ENCODE measurements at regions not wholly inside any gene's neighbourhood (a gene's known extent, or its start where the extent isn't known, plus 50 kb on each side); places are given as distances from the start of the nearest gene placed in this dataset.

GRCh38 chr3:54062546-54062945 lies 59.8 kb upstream of the CACNA2D3 start:
- TF ChIP-seq CTCF (IDR thresholded peaks at IDR 0.05; ENCODE audit: low read length) = no peak
- TF ChIP-seq EZH2phosphoT487 (IDR thresholded peaks at IDR 0.05; ENCODE audit: low read length) = no peak

Data from MM.1S (cell line).